NB4 (cell line): ENCODE measurements at regions not wholly inside any gene's neighbourhood (a gene's known extent, or its start where the extent isn't known, plus 50 kb on each side); places are given as distances from the start of the nearest gene placed in this dataset.

ENCODE experiments used
- DNase-seq: peaks from one replicate; pipeline ENCODE4 v3.0.0; 2010; ENCODE audit warnings: low read depth
- H3K4me3 ChIP-seq: one replicate; pipeline ENCODE4 v1.5.1; 2011; ENCODE audit warnings: mild to moderate bottlenecking, low read depth, low read length, moderate library complexity
- CTCF ChIP-seq: IDR thresholded peaks from one replicate; pipeline ENCODE4 v1.5.1; 2012; ENCODE audit warnings: low read depth, low read length
- MAX ChIP-seq: IDR thresholded peaks from 2 replicates; pipeline ENCODE4 v1.6.1; 2011; ENCODE audit warnings: low read depth, low read length
- MYC ChIP-seq: IDR thresholded peaks from 2 replicates; pipeline ENCODE4 v1.6.1; 2011; ENCODE audit warnings: low read depth, low read length
- POLR2A ChIP-seq: IDR thresholded peaks from 2 replicates; pipeline ENCODE4 v1.6.1; 2011; ENCODE audit warnings: mild to moderate bottlenecking; ENCODE audit not compliant: insufficient read length; ENCODE audit errors: extremely low read depth

- no peak overlapping the region for H3K4me3 ChIP-seq
- DNase-seq = no peak
- no peak for TF ChIP-seq CTCF
- no peak for TF ChIP-seq MAX
- no peak for TF ChIP-seq POLR2A
- no peak for TF ChIP-seq MYC
These were observed 174.5 kb downstream of the URI1 start for GRCh38 chr19:30116530-30116929.

- TF ChIP-seq MYC (no peak), POLR2A (no peak), CTCF (no peak), MAX (no peak)
- DNase-seq = no peak
- H3K4me3 ChIP-seq = no peak overlapping the region
These were observed 175.0 kb downstream of the URI1 start for GRCh38 chr19:30116984-30117555.

GRCh38 chr19:30117636-30118145 lies 175.7 kb downstream of the URI1 start:
- TF ChIP-seq CTCF (no peak), POLR2A (no peak), MYC (no peak), MAX (no peak)
- no peak for DNase-seq
- no peak overlapping the region for H3K4me3 ChIP-seq

GRCh38 chr19:30118221-30118620 lies 176.2 kb downstream of the URI1 start:
- no peak for DNase-seq
- TF ChIP-seq CTCF (no peak), MYC (no peak), MAX (no peak), POLR2A (no peak)
- H3K4me3 ChIP-seq = no peak overlapping the region

GRCh38 chr19:30118760-30119159 lies 176.7 kb downstream of the URI1 start:
- no peak overlapping the region for H3K4me3 ChIP-seq
- no peak for DNase-seq
- TF ChIP-seq MYC (no peak), POLR2A (no peak), MAX (no peak), CTCF (no peak)
